BLaER1 treated with 17β-estradiol and CSF1 and Interleukin-3, amounts not matched to agents 10 nM and 100 nM (cell line): ENCODE measurements at regions not wholly inside any gene's neighbourhood (a gene's known extent, or its start where the extent isn't known, plus 50 kb on each side); places are given as distances from the start of the nearest gene placed in this dataset.
"Not testable (repeated sequence)": the region's sequence is repeated elsewhere in the genome, so short reads cannot be mapped to it uniquely, and the experiment has no call there.

ENCODE experiments used
- H3K27ac ChIP-seq, 11 experiments: shearing (Covaris generic); formaldehyde crosslinking; 2 replicates each; pipeline ENCODE4 v1.8.1; 2022
- H3K27me3 ChIP-seq, 11 experiments: shearing (Covaris generic); formaldehyde crosslinking; 2 replicates each; pipeline ENCODE4 v1.8.1; 2022
- H3K36me3 ChIP-seq, 11 experiments: shearing (Covaris generic); formaldehyde crosslinking; 2 replicates each; pipeline ENCODE4 v1.8.1; 2022
- H3K4me1 ChIP-seq, 10 experiments: shearing (Covaris generic); formaldehyde crosslinking; 2 replicates each; pipeline ENCODE4 v1.8.1; 2022
- H3K4me2 ChIP-seq, 11 experiments: shearing (Covaris generic); formaldehyde crosslinking; 2 replicates each; pipeline ENCODE4 v1.8.1; 2022
- H3K4me3 ChIP-seq, 10 experiments: shearing (Covaris generic); formaldehyde crosslinking; 2 replicates each; pipeline ENCODE4 v1.8.1; 2022
- H3K9ac ChIP-seq, 11 experiments: shearing (Covaris generic); formaldehyde crosslinking; 2 replicates each; pipeline ENCODE4 v1.8.1; 2022
- H3K9me3 ChIP-seq, 11 experiments: shearing (Covaris generic); formaldehyde crosslinking; replicated peaks in 1 of 11; 2 replicates each; pipeline ENCODE4 v1.8.1; 2022
- H4K20me1 ChIP-seq, 11 experiments: shearing (Covaris generic); formaldehyde crosslinking; 2 replicates each; pipeline ENCODE4 v1.8.1; 2022
- Cebpa-rat ChIP-seq, 11 experiments: shearing (Covaris generic); IDR thresholded peaks; 2 replicates each; pipeline ENCODE4 v1.8.1; 2022

DNA sequence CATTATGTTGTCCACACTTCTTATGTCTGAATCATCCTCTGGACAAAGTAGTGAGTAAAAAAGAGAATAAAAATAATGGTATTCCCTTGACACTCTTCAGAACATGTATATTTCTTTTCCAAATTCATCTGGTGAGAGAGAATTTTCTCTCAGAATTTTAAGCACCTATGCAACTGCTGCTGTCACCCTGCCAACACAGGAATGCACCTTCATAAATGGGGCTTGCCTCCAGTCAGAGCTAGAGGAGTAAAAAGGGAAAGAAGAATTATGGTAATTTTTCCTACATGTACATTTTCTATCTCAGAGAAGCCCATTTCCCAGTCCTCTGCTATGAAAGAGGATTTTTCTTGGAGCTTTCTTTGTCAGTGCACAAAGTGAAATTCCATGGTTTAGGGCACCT, 92.2 kb upstream of the ALCAM start:
- H3K4me1 ChIP-seq, result no peaks in the 10 kb centered on the region

GRCh38 chr3:105274958-105275357, 91.8 kb upstream of the ALCAM start:
- H4K20me1 ChIP-seq, result no peaks in the 10 kb centered on the region
- no peak for TF ChIP-seq Cebpa-rat (IDR thresholded peaks at IDR 0.05)
- no peak overlapping the region for H3K4me2 ChIP-seq
- H3K27ac ChIP-seq, result no peak overlapping the region
- H3K27me3 ChIP-seq, result no peaks in the 10 kb centered on the region
- no peaks in the 10 kb centered on the region for H3K4me1 ChIP-seq
- H3K9me3 ChIP-seq, result no peaks in the 10 kb centered on the region
- H3K36me3 ChIP-seq, result no peaks in the 10 kb centered on the region
- H3K4me3 ChIP-seq, result no peak overlapping the region
- H3K9ac ChIP-seq, result no peak overlapping the region

More for the DNA sequence above, 92.2 kb upstream of the ALCAM start:
- TF ChIP-seq Cebpa-rat (IDR thresholded peaks at IDR 0.05), result no peak
- H4K20me1 ChIP-seq, result no peaks in the 10 kb centered on the region
- H3K9me3 ChIP-seq, result no peaks in the 10 kb centered on the region
- no peak overlapping the region for H3K4me3 ChIP-seq
- H3K36me3 ChIP-seq, result no peaks in the 10 kb centered on the region
- no peak overlapping the region for H3K27ac ChIP-seq
- no peak overlapping the region for H3K9ac ChIP-seq
- H3K27me3 ChIP-seq, result no peaks in the 10 kb centered on the region
- H3K4me2 ChIP-seq, result no peak overlapping the region

- H3K9me3 ChIP-seq, result no peaks in the 10 kb centered on the region
- no peak overlapping the region for H3K27ac ChIP-seq
- no peak for TF ChIP-seq Cebpa-rat (IDR thresholded peaks at IDR 0.05)
- no peak overlapping the region for H3K4me3 ChIP-seq
- H3K4me1 ChIP-seq, result peaks cover 0 to 6% (median 0%) of the 10 kb centered on the region in 10 experiments; a peak in 1 of 20 replicates
- H3K4me2 ChIP-seq, result no peak overlapping the region
- H3K36me3 ChIP-seq, result no peaks in the 10 kb centered on the region
- H3K9ac ChIP-seq, result no peak overlapping the region
- no peaks in the 10 kb centered on the region for H4K20me1 ChIP-seq
- H3K27me3 ChIP-seq, result no peaks in the 10 kb centered on the region
These were observed 89.1 kb upstream of the ALCAM start for GRCh38 chr3:105277656-105278055.

GRCh38 chr3:105278688-105279087, 88.0 kb upstream of the ALCAM start:
- Histone ChIP-seq H3K4me2 (no peak overlapping the region), H3K4me3 (no peak overlapping the region), H4K20me1 (no peaks in the 10 kb centered on the region), H3K27me3 (no peaks in the 10 kb centered on the region), H3K36me3 (no peaks in the 10 kb centered on the region), H3K9ac (no peak overlapping the region), H3K9me3 (no peaks in the 10 kb centered on the region), H3K4me1 (peaks cover 0 to 6% (median 0%) of the 10 kb centered on the region in 10 experiments; a peak in 1 of 20 replicates), H3K27ac (no peak overlapping the region)
- TF ChIP-seq Cebpa-rat (IDR thresholded peaks at IDR 0.05), result no peak

- no peak overlapping the region for H3K9ac ChIP-seq
- TF ChIP-seq Cebpa-rat (IDR thresholded peaks at IDR 0.05), result no peak
- H3K4me2 ChIP-seq, result no peak overlapping the region
- no peak overlapping the region for H3K27ac ChIP-seq
- no peaks in the 10 kb centered on the region for H3K36me3 ChIP-seq
- H3K4me1 ChIP-seq, result peaks cover 0 to 6% (median 0%) of the 10 kb centered on the region in 10 experiments; a peak in 1 of 20 replicates
- H3K27me3 ChIP-seq, result no peaks in the 10 kb centered on the region
- no peak overlapping the region for H3K4me3 ChIP-seq
- H4K20me1 ChIP-seq, result no peaks in the 10 kb centered on the region
- no peaks in the 10 kb centered on the region for H3K9me3 ChIP-seq
These were observed 84.7 kb upstream of the ALCAM start for GRCh38 chr3:105281989-105282388.

DNA sequence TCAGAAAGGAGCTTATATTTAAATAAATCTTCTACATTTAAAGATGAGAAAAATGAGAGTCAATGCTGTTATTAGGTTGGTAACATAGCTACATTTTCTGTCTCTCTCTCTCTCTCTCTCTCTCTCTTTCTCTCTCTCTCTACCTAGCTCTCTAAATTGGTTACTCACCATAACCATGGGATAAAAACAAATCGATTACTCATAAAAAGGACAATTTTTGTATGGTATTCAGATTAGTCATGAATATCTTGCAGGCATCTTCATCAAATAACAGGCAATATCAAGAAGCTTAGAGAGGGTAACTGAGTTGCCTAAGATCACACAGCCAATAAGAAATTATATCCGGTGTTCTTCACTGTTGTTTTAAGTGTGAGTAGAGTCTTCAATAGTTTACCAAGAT, 81.8 kb upstream of the ALCAM start:
- Histone ChIP-seq H3K9ac (no peak overlapping the region), H3K36me3 (no peaks in the 10 kb centered on the region), H3K9me3 (peaks cover 0 to 1% (median 0%) of the 10 kb centered on the region in 11 experiments; a peak in 1 of 22 replicates), H3K4me1 (peaks cover 0 to 6% (median 0%) of the 10 kb centered on the region in 10 experiments; a peak in 1 of 20 replicates), H3K27me3 (no peaks in the 10 kb centered on the region), H4K20me1 (no peaks in the 10 kb centered on the region), H3K4me3 (no peak overlapping the region), H3K4me2 (no peak overlapping the region), H3K27ac (no peak overlapping the region)
- TF ChIP-seq Cebpa-rat (IDR thresholded peaks at IDR 0.05), result no peak

DNA sequence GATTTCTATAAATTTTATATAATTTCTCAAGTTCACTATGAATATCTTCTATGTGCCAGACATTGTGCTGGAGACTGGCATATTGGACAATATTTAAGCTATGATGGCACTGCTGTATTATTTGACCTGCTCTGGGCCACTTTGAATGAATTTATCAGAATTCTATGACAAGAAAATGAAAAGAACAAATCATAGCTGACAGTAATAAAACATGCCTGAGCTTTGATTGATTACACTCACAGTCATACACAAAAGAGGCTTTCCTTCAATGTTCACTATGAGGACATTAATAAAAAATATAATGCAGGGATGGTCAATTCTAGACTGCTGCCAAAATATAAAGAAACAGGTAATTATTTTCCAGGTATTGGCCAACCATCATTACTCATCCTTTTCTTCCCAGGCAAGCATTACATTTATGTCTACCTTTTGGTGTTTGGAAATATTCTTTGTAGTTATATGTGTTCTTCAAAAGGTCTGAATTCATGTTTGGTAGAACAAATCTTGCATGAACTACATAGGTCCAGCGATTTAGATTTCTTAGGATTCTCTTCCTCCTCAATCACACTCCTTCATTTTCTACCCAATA, 81.0 kb upstream of the ALCAM start:
- Histone ChIP-seq H3K4me1 (peaks cover 0 to 6% (median 0%) of the 10 kb centered on the region in 10 experiments; a peak in 1 of 20 replicates), H3K4me2 (no peak overlapping the region), H3K27ac (no peak overlapping the region), H3K27me3 (no peaks in the 10 kb centered on the region), H3K9me3 (peaks cover 0 to 8% (median 0%) of the 10 kb centered on the region in 11 experiments; a peak in 1 of 22 replicates), H3K4me3 (no peak overlapping the region), H3K36me3 (no peaks in the 10 kb centered on the region), H4K20me1 (no peaks in the 10 kb centered on the region), H3K9ac (no peak overlapping the region)
- no peak for TF ChIP-seq Cebpa-rat (IDR thresholded peaks at IDR 0.05)

- Histone ChIP-seq H4K20me1 (no peaks in the 10 kb centered on the region), H3K9ac (no peak overlapping the region), H3K27me3 (no peaks in the 10 kb centered on the region), H3K4me2 (no peak overlapping the region), H3K4me1 (no peaks in the 10 kb centered on the region), H3K36me3 (no peaks in the 10 kb centered on the region), H3K9me3 (peaks cover 0 to 23% (median 0%) of the 10 kb centered on the region in 11 experiments; a peak in 7 of 22 replicates), H3K27ac (no peak overlapping the region), H3K4me3 (no peak overlapping the region)
- TF ChIP-seq Cebpa-rat (IDR thresholded peaks at IDR 0.05), result no peak
These were observed 73.3 kb upstream of the ALCAM start for GRCh38 chr3:105293441-105293840.

DNA sequence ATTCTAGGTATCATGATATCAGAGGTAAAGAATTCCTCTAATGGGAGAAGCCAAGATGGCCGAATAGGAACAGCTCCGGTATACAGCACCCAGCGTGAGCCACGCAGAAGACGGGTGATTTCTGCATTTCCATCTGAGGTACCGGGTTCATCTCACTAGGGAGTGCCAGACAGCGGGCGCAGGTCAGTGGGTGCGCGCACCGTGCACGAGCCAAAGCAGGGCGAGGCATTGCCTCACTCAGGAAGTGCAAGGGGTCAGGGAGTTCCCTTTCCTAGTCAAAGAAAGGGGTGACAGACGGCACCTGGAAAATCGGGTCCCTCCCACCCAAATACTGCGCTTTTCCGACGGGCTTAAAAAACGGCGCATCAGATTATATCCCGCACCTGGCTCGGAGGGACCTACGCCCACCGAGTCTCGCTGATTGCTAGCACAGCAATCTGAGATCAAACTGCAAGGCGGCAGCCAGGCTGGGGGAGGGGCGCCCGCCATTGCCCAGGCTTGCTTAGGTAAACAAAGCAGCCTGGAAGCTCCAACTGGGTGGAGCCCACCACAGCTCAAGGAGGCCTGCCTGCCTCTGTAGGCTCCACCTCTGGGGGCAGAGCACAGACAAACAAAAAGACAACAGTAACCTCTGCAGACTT, 70.4 kb upstream of the ALCAM start:
- not testable (repeated sequence) for H3K27ac ChIP-seq, H3K36me3 ChIP-seq, H3K4me3 ChIP-seq, H4K20me1 ChIP-seq, H3K27me3 ChIP-seq, H3K4me2 ChIP-seq, H3K9ac ChIP-seq, H3K4me1 ChIP-seq
- peaks cover 0 to 15% (median 0%) of the 10 kb centered on the region in 11 experiments; a peak in 7 of 22 replicates for H3K9me3 ChIP-seq

- no peak for TF ChIP-seq Cebpa-rat (IDR thresholded peaks at IDR 0.05)
- Histone ChIP-seq H3K36me3 (no peaks in the 10 kb centered on the region), H4K20me1 (no peaks in the 10 kb centered on the region), H3K27ac (no peak overlapping the region), H3K4me2 (no peak overlapping the region), H3K9me3 (peaks cover 0 to 22% (median 14%) of the 10 kb centered on the region in 11 experiments; a peak in 18 of 22 replicates), H3K4me3 (no peak overlapping the region), H3K9ac (no peak overlapping the region), H3K27me3 (no peaks in the 10 kb centered on the region), H3K4me1 (no peaks in the 10 kb centered on the region)
These were observed 62.2 kb upstream of the ALCAM start for GRCh38 chr3:105304487-105304886.
